ENCODE measurements at regions not wholly inside any gene's neighbourhood (a gene's known extent, or its start where the extent isn't known, plus 50 kb on each side); places are given as distances from the start of the nearest gene placed in this dataset.
"Not testable (repeated sequence)": the region's sequence is repeated elsewhere in the genome, so short reads cannot be mapped to it uniquely, and the experiment has no call there.

DNA sequence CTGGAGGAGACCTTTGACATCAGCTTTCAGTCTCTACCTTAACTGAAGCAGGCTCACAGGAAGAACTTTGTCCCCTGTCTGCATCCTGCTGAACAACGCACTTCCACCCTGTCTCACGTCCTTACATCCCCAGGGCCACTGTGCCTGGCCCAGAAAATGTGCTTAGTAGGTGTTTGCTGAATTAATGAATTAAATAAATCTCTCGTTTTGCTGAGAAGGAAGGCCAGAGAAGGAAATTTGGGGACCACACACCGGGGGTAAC is 54.3 kb upstream of the CREB3L1 start:
- ATAC-seq (peak; percentile 82), DNase-seq (no peak)
- intact Hi-C loops (cut with DNase I, micrococcal nuclease), result no loop called here

DNA sequence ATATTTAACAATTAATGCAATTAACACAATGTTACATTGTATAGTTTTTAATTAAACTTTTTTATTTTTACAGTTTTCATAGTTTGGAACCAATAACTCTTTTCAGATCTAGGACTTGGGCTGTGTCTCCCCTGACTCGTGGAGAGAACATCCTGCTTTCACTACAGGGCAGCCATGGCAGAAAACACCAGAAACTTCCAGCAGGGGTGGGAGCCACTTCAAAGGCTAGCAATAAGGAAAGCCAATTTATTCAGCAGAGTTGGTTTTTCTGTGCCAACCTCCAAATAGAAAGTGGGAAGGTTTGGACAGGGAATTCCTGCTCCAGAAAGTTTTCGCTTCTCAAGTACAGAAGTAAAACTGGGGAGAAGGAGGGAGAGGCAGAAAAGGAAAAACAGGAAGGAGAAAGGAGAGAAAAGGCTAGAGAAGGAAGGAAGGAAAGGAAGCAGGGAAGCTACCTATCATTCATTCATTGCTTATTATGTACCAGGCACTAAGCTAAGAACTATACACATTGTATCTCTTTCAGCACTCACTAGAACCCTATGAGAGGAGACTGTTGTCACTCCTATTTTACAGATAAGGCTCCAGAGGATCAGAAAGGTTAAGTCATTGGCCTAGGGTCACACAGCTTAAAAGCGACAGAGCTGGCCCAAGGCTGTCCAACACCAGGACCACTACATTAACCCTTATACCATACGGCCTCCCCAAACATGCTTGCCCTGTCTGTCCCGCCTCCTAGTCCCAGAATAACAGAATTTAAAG is 54.8 kb upstream of the CREB3L1 start:
- peak in 1 of 2 donors; percentile 19 for DNase-seq
- intact Hi-C loops (cut with DNase I, micrococcal nuclease), result no loop called here
- ATAC-seq, result peak; percentile 42

DNA sequence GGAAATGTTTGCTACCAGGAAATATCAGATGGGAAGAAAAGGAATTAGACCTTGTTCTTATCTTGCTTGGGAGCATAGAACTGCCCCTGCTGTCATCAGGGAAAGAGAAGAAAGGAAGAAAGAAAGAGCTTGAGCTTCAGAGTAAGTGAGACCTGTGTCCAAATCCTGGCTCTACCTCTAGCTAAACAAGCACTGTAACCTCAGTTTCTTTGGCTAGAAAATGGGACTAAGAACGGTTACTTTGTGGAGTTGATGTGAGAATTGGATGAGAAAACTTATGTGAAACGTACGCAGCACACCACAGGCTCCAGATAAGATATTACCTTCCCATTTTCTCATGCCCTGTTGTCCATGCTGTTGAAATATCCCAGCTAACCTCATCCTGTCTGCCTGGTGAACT is 57.1 kb upstream of the CREB3L1 start:
- intact Hi-C loops (cut with DNase I, micrococcal nuclease), result no loop called here
- DNase-seq (no peak), ATAC-seq (no peak)

DNA sequence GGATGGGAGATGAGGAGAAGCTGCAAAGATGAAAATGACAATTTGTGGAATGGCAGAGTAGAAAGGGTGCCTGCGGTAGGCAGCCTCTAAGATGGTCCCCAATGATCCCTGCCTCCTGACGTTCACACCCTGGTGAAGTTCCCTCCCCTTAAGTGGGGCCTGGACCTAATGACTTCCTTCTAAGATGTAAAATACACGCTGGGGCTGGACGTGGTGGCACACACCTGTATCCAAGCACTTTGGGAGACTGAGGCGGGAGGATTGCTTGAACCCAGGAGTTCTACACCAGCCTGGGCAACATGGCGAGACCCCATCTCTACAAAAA is 60.7 kb upstream of the CREB3L1 start:
- intact Hi-C loops (cut with DNase I, micrococcal nuclease), result no loop called here
- ATAC-seq, result peak; percentile 63
- DNase-seq, result peak in 1 of 2 donors; percentile 11

DNA sequence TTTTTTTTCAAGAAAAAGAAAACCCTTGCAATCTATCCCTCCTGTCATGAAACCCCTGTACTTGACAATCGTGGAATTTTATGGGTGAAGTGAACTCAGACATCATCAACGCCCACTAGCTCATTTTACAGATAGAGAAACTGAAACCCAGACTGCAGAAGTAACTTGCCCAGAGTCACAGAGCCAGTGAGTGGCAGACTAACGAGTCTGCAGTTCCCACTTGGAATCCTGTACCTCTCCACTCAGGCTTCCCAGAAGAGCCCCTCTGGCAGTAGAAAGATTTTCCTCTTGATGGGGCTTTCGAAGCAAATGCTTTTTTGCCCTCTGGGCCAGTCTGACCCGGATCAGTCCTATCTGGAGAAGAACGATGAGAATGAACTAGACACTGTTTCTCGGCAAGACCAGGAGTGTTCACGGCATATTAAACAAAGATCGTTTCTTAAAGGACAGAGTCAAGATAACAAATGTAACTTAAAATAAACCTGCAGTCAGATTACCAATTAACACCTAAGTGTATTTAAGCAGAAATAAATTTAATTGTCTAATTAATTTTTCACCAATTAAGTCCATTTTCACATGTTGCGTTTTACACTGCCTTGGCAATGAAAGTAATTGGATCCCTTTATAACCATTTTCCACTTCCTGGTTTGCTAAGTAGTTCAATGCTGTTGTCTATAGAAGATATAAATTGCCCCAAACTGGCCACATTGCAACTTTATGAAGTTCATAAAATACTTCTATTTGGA is 61.3 kb upstream of the CREB3L1 start:
- intact Hi-C loops (cut with DNase I, micrococcal nuclease), result no loop called here
- peak in 1 of 2 donors; percentile 11 for DNase-seq
- peak; percentile 78 for ATAC-seq

DNA sequence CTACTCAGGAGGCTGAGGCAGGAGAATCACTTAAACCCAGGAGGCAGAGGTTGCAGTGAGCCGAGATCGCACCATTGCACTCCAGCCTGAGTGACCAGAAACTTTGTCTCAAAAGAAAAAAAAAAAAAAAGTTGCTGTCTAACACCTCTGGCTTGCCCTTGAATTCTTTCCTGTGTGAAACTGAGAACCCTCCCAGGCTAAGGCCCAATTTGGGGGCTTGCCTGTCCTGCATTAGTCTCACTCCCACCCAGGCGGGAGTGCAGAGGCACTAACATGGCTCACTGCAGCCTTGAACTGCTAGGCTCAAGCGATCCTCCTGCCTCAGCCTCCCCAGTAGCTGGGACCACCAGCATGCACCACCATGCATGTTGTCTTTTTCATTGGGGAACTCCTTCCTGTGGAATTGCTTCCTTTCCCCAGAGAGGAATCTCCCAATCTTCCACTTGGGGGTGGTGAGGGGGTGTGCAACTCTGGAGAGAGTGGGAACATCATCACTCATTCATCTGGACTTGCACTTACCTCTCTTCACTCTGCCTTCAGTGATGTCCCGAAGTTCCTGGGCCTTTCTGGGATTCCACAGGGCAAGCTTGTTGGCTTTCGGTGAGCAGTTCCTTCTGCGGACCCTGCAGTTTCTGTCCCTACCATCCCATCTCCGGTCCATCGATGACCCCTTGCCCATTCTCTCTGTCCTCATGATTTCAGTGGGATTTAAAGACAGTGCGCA is 62.1 kb upstream of the CREB3L1 start:
- ATAC-seq, result no peak
- DNase-seq, result no peak
- intact Hi-C loops (cut with DNase I, micrococcal nuclease), result no loop called here

DNA sequence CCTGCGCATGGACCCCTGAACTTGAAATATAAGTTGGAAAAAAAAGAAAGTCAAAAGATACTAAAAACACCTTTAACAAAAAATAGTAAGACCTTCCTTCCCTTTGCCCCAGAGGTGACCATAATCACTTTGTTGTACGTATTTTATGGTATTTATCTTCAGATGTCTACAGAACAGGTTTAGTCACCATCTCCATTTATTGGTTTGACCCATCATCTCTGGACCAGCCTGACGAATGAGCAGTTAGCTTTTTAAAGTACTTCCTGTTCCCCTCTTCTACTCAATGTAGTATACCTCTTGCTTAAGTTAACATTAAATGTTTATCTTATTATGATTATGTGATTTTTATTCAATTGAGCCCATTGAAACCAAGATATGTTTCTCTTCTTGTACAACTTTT is 64.7 kb upstream of the CREB3L1 start:
- intact Hi-C loops (cut with DNase I, micrococcal nuclease), result no loop called here

DNA sequence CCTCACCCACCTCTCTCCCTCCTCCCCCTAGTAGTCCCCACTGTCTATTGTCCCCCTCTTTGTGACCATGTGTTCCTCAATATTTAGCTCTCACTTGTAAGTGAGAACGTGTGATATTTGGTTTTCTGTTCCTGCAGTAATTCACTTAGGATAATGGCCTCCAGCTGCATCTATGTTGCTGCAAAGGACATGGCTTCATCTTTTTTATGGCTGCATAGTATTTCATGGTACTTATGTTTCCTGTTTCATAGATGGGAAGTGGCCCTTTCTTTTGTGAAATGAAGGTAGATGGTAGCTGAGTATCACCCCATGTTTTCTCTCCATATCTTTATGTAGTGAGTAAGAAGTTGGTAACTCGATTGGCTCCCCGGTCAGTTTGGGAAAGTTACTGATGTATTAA is 66.6 kb upstream of the CREB3L1 start:
- no peak for DNase-seq
- no peak for ATAC-seq
- intact Hi-C loops (cut with DNase I, micrococcal nuclease), result no loop called here

More for the DNA sequence above, 64.7 kb upstream of the CREB3L1 start:
- DNase-seq (no peak), ATAC-seq (peak; percentile 74)

DNA sequence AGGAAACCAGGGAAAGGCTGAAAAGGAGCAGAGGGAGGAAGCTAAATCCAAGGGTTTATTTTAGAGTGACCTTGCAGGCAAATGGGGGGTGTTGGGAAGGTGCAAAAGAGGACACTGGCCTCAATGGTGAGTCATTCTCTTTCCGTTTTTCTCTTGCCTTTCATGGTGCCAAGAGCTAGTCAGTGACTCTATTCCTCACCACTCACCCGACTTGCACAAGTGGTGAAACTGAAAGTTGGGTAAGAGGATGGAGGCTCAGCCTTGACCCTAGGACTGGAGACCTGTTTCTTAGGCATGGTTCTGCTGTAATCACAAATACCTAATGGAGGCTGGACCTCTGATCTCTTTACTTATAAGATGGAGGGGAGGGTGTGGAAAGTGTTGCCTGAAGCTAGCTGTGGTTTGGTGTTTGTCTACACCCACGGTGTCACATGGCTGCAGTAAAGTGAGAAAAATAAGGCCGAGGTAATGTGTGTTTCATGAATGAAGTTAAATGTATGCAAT is 67.3 kb upstream of the CREB3L1 start:
- intact Hi-C loops (cut with DNase I, micrococcal nuclease), result no loop called here
- no peak for ATAC-seq
- no peak for DNase-seq

DNA sequence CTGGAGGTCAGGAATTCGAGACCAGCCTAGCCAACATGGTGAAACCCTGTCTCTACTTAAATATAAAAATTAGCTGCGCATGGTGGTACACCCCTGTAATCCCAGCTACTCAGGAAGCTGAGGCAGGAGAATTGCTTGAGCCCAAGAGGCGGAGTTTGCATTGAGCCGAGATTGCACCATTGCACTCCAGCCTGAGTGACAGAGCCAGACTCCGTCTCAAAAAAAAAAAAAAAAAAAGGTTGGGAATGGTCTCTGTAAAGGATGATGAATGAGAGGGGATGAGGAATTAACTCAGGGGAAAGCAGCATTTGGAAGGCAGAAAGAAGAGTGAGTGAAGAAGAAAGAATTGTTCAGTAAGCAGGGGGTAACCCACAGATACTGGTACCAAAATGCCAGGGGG is 67.8 kb upstream of the CREB3L1 start:
- DNase-seq; intact Hi-C loops (cut with DNase I, micrococcal nuclease); ATAC-seq: not testable (repeated sequence)

DNA sequence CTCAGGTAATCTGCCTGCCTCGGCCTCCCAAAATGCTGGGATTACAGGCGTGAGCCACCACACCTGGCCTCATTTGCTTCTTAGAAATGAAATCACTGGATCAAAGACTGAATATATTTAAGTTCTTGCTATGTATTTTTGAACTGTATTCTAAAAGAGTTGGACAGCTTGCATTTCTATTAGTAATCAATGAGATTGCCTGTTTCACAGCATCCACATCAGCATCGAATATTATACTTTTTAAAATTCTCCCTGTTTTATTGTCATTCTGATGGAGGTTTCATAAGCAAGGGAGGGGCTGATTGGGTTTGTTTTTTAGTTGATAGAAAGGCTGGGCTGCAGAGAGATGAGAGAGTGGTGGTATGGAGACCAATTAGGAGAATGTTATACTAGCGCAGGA is 68.7 kb upstream of the CREB3L1 start:
- ATAC-seq (no peak), DNase-seq (no peak)
- intact Hi-C loops (cut with DNase I, micrococcal nuclease), result no loop called here

DNA sequence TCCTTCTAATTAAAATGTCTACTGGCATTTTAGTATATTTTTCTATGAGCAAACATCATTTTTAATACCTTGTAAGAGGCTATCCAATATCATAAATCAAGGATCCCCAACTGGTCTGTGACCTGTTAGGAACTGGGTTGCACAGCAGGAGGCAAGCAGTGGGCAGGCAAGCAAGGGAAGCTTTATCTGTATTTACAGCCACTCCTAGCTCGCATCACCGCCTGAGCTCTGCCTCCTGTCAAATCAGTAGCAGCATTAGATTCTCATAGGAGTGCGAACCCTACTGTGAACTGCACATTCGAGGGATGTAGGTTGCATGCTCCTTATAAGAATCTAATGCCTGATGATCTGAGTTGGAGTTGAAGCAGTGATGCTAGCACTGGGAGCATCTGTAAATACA is 70.2 kb upstream of the CREB3L1 start:
- DNase-seq (no peak), ATAC-seq (no peak)
- intact Hi-C loops (cut with DNase I, micrococcal nuclease), result no loop called here

DNA sequence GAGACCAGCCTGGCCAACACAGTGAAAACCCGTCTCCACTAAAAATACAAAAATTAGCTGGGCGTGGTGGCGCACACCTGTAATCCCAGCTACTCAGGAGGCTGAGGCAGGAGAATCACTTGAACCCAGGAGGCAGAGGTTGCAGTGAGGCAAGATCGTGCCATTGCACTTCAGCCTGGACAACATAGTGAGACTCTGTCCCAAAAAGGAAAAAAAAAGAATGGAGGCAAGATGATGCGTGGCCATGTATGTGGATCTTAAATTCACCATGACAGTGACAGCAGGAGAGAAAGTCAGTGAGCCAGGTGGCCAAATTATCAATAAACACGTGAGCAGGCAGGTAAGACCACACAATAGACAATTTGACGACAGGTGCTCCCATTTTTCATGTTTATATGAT is 73.0 kb upstream of the CREB3L1 start:
- DNase-seq; intact Hi-C loops (cut with DNase I, micrococcal nuclease); ATAC-seq: not testable (repeated sequence)

DNA sequence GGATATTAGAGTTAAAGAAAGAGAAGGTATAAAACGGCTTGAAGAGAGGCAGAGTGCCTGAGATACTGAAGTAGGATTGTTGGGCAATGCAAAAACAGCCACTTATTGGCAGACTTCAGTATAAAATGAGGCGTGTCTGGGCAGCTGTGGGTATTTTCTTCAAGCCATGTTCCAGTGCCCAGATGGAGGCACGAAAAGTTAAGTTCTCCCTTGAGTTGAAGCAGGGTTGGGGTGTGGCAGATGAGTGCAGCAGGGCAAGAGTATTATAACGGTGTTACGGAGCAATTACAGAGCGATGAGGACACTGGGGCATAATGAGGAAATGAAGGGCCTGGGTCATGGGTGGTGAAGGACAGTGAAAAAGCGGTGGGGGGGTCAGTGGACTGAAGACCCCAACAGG is 73.7 kb upstream of the CREB3L1 start:
- intact Hi-C loops (cut with DNase I, micrococcal nuclease), result no loop called here
- ATAC-seq (no peak), DNase-seq (no peak)

DNA sequence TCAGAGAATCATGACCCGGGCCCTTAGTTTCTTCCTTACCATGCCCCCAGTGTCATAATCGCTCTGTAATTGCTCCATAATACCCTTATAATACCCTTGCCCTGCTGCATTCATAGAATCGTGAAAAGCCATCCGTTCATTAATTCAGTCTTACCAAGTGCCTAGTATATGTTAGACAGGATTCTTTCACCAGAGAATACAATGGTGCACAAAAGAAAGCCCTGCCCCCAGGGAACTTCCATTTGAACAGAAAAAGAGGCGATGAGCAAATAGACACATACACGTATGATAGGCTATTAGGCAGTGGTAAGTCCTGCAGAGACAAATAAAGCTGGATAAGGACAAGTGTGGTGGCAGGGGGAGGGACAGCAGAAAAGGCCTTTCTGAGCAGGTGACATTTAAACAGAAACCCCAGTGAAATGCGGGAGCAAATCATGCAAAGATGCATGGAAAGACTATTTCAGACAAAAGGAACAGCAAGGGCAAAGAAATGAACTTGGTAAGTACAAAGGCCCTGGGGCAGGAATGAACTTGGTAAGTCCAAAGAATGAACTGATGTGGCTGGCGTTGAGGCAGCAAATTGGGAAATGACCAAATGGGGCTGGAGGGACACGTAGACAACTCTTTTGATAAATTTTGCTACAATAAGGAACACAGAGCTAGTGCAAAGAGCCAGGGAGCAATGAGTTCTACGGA is 74.6 kb upstream of the CREB3L1 start:
- ATAC-seq (no peak), DNase-seq (no peak)
- intact Hi-C loops (cut with DNase I, micrococcal nuclease), result no loop called here

DNA sequence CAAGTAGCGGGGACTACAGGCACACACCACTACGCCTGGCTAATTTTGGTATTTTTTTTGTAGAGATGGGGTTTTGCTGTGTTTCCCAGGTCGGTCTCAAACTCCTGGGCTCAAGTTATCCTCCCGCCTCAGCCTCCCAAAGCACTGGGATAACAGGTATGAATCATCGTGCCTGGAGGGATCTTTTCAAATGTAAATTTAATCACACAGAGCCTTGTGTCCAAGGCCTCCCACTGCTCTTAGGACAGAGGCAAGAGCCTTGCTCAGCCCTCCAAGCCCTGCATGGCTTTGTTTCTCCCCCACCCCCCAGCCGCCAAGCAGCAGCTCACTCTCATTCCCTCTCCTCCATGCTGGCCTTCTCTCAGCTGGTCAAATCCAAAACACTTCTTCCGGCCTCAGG is 75.3 kb upstream of the CREB3L1 start:
- no peak for DNase-seq
- intact Hi-C loops (cut with DNase I, micrococcal nuclease), result no loop called here
- ATAC-seq, result no peak

DNA sequence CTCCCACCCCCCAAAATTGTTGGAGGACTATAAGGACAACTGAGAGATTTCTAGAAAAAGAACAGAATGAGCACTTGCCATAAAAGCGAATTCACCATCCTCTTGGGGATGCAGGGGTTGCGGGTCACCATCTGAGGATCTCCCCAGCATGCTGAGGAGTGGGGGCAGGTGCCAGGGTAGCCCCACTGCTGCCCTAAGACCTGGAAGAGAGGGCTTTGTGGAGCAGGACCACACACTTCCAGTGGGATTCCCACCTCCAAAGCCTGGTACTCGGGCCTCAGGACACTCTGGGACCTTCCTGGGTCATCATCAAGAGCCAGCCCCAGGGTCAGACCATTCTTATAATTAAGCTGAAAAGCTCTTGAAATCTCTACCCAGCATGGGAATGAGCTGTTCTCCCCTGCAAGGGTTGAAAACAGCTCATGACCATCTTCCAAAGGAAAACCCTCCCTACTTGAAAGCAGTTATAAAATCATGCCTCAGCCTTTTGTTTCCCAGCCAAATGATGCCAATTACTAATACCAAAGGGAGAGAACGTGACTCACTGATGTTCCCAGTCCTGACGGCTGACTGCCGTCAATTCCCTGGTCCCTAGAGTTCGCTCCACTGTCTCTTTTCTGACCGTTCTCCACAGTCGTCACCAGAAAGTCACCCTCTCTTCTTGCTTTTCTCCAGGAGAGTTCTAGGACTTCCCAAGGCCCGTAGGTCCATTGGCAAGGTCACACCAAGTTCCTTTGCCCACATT is 76.8 kb upstream of the CREB3L1 start:
- intact Hi-C loops (cut with DNase I, micrococcal nuclease), result no loop called here
- DNase-seq, result no peak
- ATAC-seq, result no peak

DNA sequence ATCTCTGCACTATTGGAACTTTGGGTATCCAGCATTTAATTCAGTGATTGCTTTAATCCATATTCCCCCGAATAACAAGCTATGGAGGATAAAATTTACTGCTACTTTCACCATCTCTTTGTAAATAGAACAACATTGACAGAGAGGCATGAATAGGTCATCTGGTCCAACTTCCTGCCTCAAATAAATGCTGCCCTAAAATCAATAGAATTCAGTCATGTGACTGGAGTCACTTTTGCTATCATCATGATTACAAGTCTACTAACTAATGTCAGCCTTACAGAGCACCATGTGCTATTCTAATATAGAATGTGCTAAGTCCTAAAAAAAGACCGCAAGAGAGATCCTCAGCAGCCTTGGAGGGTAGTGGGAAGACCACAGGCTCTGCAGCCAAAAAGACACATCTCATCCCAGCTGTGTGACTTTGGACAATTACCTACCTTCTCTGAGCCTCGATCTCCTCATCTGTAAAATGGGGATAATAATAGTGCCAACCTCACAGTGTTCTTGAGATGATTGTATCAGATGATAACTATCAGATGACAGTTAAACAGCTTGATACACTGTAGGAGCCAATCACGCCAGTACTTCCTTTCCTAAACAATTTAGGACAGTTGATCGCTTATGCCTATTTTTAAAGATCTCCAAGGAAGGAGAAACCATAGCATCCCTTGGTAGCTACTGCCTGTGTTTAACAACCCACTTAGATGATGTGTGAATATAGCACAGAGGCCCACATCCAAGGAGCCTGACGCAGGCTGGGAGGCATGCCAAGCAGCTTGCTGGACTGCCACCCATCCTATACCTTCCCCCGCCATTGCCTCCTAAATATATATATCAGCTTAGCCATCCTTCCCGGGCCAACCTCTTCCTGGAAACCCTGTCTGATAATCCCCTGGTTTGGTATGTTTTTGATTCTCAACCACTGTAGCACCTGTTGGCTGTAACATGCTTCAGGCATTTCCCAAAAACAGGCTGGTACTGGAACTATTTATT is 77.3 kb upstream of the PHF21A start:
- ATAC-seq, result no peak
- DNase-seq, result no peak
- intact Hi-C loops (cut with DNase I, micrococcal nuclease), result no loop called here
